Muscle of arm (tissue), 1 donor: ENCODE measurements at regions not wholly inside any gene's neighbourhood (a gene's known extent, or its start where the extent isn't known, plus 50 kb on each side); places are given as distances from the start of the nearest gene placed in this dataset.
"Not testable (repeated sequence)": the region's sequence is repeated elsewhere in the genome, so short reads cannot be mapped to it uniquely, and the experiment has no call there.

Experiments
- DNase-seq: peaks from one replicate; pipeline ENCODE4 v3.0.0-alpha.2; 2013

GRCh38 chrX:848386-848785 is 217.8 kb downstream of the SHOX start:
- no peak for DNase-seq

GRCh38 chrX:843306-843705 is 212.7 kb downstream of the SHOX start:
- no peak for DNase-seq

- no peak for DNase-seq
Measured at GRCh38 chrX:840556-840955, 210.0 kb downstream of the SHOX start.

- not testable (repeated sequence) for DNase-seq
Measured at GRCh38 chrX:838666-839065, 208.1 kb downstream of the SHOX start.

GRCh38 chrX:835857-836256 is 205.3 kb downstream of the SHOX start:
- not testable (repeated sequence) for DNase-seq

- DNase-seq, result no peak
Measured at GRCh38 chrX:830532-830931, 199.9 kb downstream of the SHOX start.

GRCh38 chrX:829145-829544 is 198.6 kb downstream of the SHOX start:
- DNase-seq, result no peak

GRCh38 chrX:828411-828959 is 197.9 kb downstream of the SHOX start:
- peak; percentile 73 for DNase-seq

GRCh38 chrX:826448-826847 is 195.9 kb downstream of the SHOX start:
- no peak for DNase-seq

GRCh38 chrX:825991-826390 is 195.4 kb downstream of the SHOX start:
- DNase-seq, result peak; percentile 76

- DNase-seq, result not testable (repeated sequence)
Measured at GRCh38 chrX:823073-823472, 192.5 kb downstream of the SHOX start.

GRCh38 chrX:821327-822107 is 190.9 kb downstream of the SHOX start:
- DNase-seq, result peak; percentile 69

- DNase-seq, result no peak
Measured at GRCh38 chrX:819684-820083, 189.1 kb downstream of the SHOX start.

GRCh38 chrX:817759-818300 is 187.2 kb downstream of the SHOX start:
- no peak for DNase-seq

- DNase-seq, result not testable (repeated sequence)
Measured at GRCh38 chrX:817147-817546, 186.6 kb downstream of the SHOX start.

GRCh38 chrX:816411-816810 is 185.8 kb downstream of the SHOX start:
- DNase-seq, result no peak

- no peak for DNase-seq
Measured at GRCh38 chrX:810186-810585, 179.6 kb downstream of the SHOX start.

GRCh38 chrX:809081-809480 is 178.5 kb downstream of the SHOX start:
- DNase-seq, result no peak

GRCh38 chrX:806586-806985 is 176.0 kb downstream of the SHOX start:
- DNase-seq, result no peak

- no peak for DNase-seq
Measured at GRCh38 chrX:805988-806387, 175.4 kb downstream of the SHOX start.

GRCh38 chrX:805103-805670 is 174.6 kb downstream of the SHOX start:
- DNase-seq, result no peak

- no peak for DNase-seq
Measured at GRCh38 chrX:802846-803245, 172.3 kb downstream of the SHOX start.

- no peak for DNase-seq
Measured at GRCh38 chrX:799808-800207, 169.2 kb downstream of the SHOX start.
